Prostate gland (tissue), 2 donors: ENCODE measurements at regions not wholly inside any gene's neighbourhood (a gene's known extent, or its start where the extent isn't known, plus 50 kb on each side); places are given as distances from the start of the nearest gene placed in this dataset.

Experiments
- DNase-seq: peaks from one replicate; pipeline ENCODE4 v3.0.0-alpha.2; 2019; ENCODE audit warnings: low spot score
- H3K27ac ChIP-seq, 2 donors: fragments of 200-600 bp; sonication (generic); 2 replicates each; pipeline ENCODE4 v1.5.1; 2017 to 2019
- H3K27me3 ChIP-seq: fragments of 200-600 bp; sonication (generic); replicated peaks from 2 replicates; pipeline ENCODE4 v1.5.1; 2019; ENCODE audit not compliant: insufficient read depth
- H3K36me3 ChIP-seq, 2 donors: fragments of 200-600 bp; sonication (generic); 1 replicate in 1 of 2; 2 replicates in 1 of 2; pipeline versions ENCODE4 v1.5.1 to v1.8.1; 2017 to 2019
- H3K4me1 ChIP-seq: fragments of 200-600 bp; sonication (generic); replicated peaks from 2 replicates; pipeline ENCODE4 v1.5.1; 2019
- H3K4me3 ChIP-seq, 2 donors: fragments of 200-600 bp; sonication (generic); 2 replicates each; pipeline ENCODE4 v1.5.1; 2017 to 2019
- H3K9me3 ChIP-seq: fragments of 200-600 bp; sonication (generic); 2 replicates; pipeline ENCODE4 v1.5.1; 2017
- POLR2A ChIP-seq: fragments of 450-650 bp; IDR thresholded peaks from one replicate; pipeline ENCODE4 v1.6.1; 2016; ENCODE audit warnings: antibody characterized with exemption, mild to moderate bottlenecking
- POLR2AphosphoS5 ChIP-seq: sonication (generic); formaldehyde crosslinking; IDR thresholded peaks from one replicate; pipeline ENCODE4 v1.6.1; 2017; ENCODE audit warnings: antibody characterized with exemption
- WGBS: methylation state at CpG from one replicate; pipeline ENCODE4 v1.1.5; 2018; 5-methylcytosine and 5-hydroxymethylcytosine counted together
- intact Hi-C: fragments of 100-400 bp; cut with DNase I; formaldehyde crosslinking; loops from one replicate; pipeline ENCODE4 v1.14.2; 2022
- TF ChIP-seq, protein P1 (sequence below), 4 experiments: fragments of 200-600 bp in 2 of 4; fragments of 450-650 bp in 2 of 4; sonication (generic) in 2 of 4; IDR thresholded peaks; 1 replicate in 3 of 4; 2 replicates in 1 of 4; pipeline ENCODE4 v1.5.1; 2016 to 2019; ENCODE audit warnings: antibody characterized with exemption in 4 of 4, mild to moderate bottlenecking in 2 of 4, moderate library complexity in 2 of 4

- TF ChIP-seq, protein P1, sequence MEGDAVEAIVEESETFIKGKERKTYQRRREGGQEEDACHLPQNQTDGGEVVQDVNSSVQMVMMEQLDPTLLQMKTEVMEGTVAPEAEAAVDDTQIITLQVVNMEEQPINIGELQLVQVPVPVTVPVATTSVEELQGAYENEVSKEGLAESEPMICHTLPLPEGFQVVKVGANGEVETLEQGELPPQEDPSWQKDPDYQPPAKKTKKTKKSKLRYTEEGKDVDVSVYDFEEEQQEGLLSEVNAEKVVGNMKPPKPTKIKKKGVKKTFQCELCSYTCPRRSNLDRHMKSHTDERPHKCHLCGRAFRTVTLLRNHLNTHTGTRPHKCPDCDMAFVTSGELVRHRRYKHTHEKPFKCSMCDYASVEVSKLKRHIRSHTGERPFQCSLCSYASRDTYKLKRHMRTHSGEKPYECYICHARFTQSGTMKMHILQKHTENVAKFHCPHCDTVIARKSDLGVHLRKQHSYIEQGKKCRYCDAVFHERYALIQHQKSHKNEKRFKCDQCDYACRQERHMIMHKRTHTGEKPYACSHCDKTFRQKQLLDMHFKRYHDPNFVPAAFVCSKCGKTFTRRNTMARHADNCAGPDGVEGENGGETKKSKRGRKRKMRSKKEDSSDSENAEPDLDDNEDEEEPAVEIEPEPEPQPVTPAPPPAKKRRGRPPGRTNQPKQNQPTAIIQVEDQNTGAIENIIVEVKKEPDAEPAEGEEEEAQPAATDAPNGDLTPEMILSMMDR (IDR thresholded peaks at IDR 0.05): no peak
- TF ChIP-seq POLR2AphosphoS5 (no peak), POLR2A (no peak)
- DNase-seq: no peak
- 91% methylated on average over 17 of the region's 17 CpGs for WGBS
- Histone ChIP-seq H3K4me3 (no peak overlapping the region), H3K4me1 (no peaks in the 10 kb centered on the region), H3K27me3 (no peaks in the 10 kb centered on the region), H3K27ac (no peak overlapping the region), H3K36me3 (no peaks in the 10 kb centered on the region), H3K9me3 (no peaks in the 10 kb centered on the region)
- intact Hi-C loops: no loop called here
Observed at GRCh38 chr7:53087274-53087673, 51.8 kb downstream of the POM121L12 start.

GRCh38 chr7:53094191-53094590 is 58.8 kb downstream of the POM121L12 start:
- Histone ChIP-seq H3K4me3 (no peak overlapping the region), H3K27me3 (no peaks in the 10 kb centered on the region), H3K36me3 (no peaks in the 10 kb centered on the region), H3K4me1 (no peaks in the 10 kb centered on the region), H3K9me3 (no peaks in the 10 kb centered on the region), H3K27ac (no peak overlapping the region)
- 83% methylated on average over 3 of the region's 3 CpGs for WGBS
- intact Hi-C loops: no loop called here
- TF ChIP-seq POLR2AphosphoS5 (no peak), POLR2A (no peak)
- TF ChIP-seq, protein P1 (IDR thresholded peaks at IDR 0.05): no peak
- DNase-seq: no peak

DNA sequence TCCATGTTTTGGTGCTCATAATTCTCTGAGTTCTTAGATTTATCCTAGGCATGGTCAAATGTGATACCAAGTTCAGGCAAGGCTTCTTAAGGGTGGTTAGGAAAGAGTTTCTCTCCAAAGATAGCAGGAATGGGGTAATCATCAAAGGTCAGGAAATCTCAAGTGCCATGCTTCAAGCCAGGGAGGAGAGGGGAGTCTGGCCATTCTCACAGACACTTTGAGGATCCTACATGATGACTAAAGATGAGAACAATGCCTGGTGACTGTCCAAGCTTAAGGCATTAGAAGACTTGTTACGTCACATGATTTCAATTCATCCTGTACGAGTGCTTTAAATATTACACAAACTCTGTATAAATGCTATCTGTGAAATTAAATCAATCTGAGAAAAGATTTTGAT is 59.4 kb downstream of the POM121L12 start:
- no peaks in the 10 kb centered on the region for H3K4me1 ChIP-seq
- 100% methylated on average over 2 of the region's 2 CpGs for WGBS
- no peak overlapping the region for H3K4me3 ChIP-seq
- DNase-seq: no peak
- intact Hi-C loops: no loop called here
- H3K9me3 ChIP-seq: no peaks in the 10 kb centered on the region
- H3K27ac ChIP-seq: no peak overlapping the region
- TF ChIP-seq, protein P1 (IDR thresholded peaks at IDR 0.05): no peak
- no peak for TF ChIP-seq POLR2AphosphoS5
- no peak for TF ChIP-seq POLR2A
- no peaks in the 10 kb centered on the region for H3K36me3 ChIP-seq
- H3K27me3 ChIP-seq: no peaks in the 10 kb centered on the region

DNA sequence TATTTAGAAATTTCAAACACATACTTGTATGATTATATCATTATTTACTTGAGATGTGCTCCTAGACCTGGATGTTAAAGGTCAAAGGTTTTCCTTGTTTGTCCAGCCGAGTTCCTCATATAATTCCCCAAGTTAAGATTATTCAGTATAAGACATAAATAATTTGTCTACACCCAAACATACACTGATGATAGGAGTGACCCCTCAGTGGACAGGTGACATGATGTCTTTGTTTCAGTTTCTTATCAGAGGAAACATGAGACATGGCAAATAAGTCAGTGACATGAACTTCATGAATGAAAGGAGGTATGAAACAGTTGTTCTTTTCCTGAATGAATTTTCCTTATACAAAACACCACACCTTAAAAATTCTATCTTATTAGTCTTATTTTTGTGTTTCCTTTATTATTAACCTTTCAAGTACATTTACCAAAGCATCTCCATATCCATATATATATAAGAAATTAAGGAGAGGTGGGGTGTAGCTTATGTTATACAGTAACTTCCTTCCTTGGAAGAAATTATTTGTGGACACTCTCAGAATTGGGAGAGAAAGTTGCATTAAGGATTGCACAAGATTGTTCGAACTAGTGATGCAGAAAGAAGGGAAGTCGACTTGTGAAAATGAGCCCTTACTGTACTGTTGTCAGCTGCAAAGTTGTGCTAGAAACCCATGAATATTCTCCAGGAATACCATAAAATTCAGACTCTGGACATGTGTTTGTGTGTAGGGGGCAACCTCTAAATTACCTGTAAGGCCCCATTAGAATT is 60.5 kb downstream of the POM121L12 start:
- Histone ChIP-seq H3K4me1 (no peaks in the 10 kb centered on the region), H3K9me3 (no peaks in the 10 kb centered on the region), H3K27me3 (no peaks in the 10 kb centered on the region), H3K4me3 (no peak overlapping the region), H3K27ac (no peak overlapping the region), H3K36me3 (no peaks in the 10 kb centered on the region)
- TF ChIP-seq, protein P1 (IDR thresholded peaks at IDR 0.05): no peak
- no peak for TF ChIP-seq POLR2AphosphoS5
- TF ChIP-seq POLR2A: no peak
- intact Hi-C loops: no loop called here
- no peak for DNase-seq
- WGBS: 46% methylated on average over 3 of the region's 3 CpGs

DNA sequence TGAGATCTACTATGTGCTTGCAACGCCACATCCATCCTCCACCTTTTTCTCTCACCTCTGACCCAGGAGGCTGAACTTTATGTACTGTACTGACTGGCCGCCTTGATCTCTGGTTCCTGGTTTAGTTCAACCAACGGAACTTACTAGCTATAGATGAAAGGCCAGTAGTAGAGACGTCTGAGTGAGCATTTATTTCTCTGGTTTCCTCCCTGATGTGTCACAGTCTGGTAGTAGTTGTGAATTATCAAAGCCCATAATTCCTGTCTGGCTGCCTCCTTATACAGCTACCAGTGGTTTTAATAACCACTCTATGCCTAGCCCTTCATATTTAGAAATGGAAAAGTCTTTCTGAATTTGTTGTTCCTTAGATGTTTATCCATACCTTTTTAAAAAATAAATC is 64.7 kb downstream of the POM121L12 start:
- H3K4me3 ChIP-seq: no peak overlapping the region
- no peak overlapping the region for H3K27ac ChIP-seq
- no peaks in the 10 kb centered on the region for H3K36me3 ChIP-seq
- WGBS: 63% methylated on average over 4 of the region's 4 CpGs
- intact Hi-C loops: no loop called here
- H3K4me1 ChIP-seq: no peaks in the 10 kb centered on the region
- TF ChIP-seq, protein P1 (IDR thresholded peaks at IDR 0.05): no peak
- TF ChIP-seq POLR2AphosphoS5: no peak
- no peak for TF ChIP-seq POLR2A
- no peaks in the 10 kb centered on the region for H3K27me3 ChIP-seq
- DNase-seq: no peak
- no peaks in the 10 kb centered on the region for H3K9me3 ChIP-seq
